CD14-positive monocyte (primary cell): ENCODE measurements at regions not wholly inside any gene's neighbourhood (a gene's known extent, or its start where the extent isn't known, plus 50 kb on each side); places are given as distances from the start of the nearest gene placed in this dataset.

Experiments used
- DNase-seq, 3 donors: peaks; one replicate each; pipeline ENCODE4 v3.0.0-alpha.2; 2011 to 2022
- H2AFZ ChIP-seq: 2 replicates; pipeline ENCODE4 v1.6.0; 2012; ENCODE audit warnings: mild to moderate bottlenecking, low read depth, low read length, inconsistent platforms; ENCODE audit not compliant: insufficient read depth, poor library complexity, severe bottlenecking
- H3K27ac ChIP-seq, 2 donors: 1 replicate in 1 of 2; 2 replicates in 1 of 2; pipeline ENCODE4 v1.5.1; 2012 to 2013; ENCODE audit warnings: low read length in 2 of 2, control low read depth in 1 of 2, inconsistent platforms in 1 of 2, low read depth in 1 of 2, mild to moderate bottlenecking in 1 of 2
- H3K27me3 ChIP-seq, 2 donors: one replicate each; pipeline versions ENCODE4 v1.6.0 to v1.6.1; 2011 to 2013; ENCODE audit warnings: low read length in 2 of 2; ENCODE audit not compliant: control insufficient read depth in 2 of 2, insufficient read depth in 2 of 2
- H3K36me3 ChIP-seq, 2 donors: replicated peaks in 1 of 2; 1 replicate in 1 of 2; 2 replicates in 1 of 2; pipeline versions ENCODE4 v1.5.1 to v1.6.1; 2012 to 2013; ENCODE audit warnings: low read length in 2 of 2, control low read depth in 1 of 2, inconsistent platforms in 1 of 2, mild to moderate bottlenecking in 1 of 2; ENCODE audit not compliant: insufficient read depth in 2 of 2, control insufficient read depth in 1 of 2
- H3K4me1 ChIP-seq, 2 donors: 1 replicate in 1 of 2; 2 replicates in 1 of 2; pipeline versions ENCODE4 v1.5.1 to v1.6.1; 2012 to 2013; ENCODE audit warnings: low read length in 2 of 2, control low read depth in 1 of 2, inconsistent platforms in 1 of 2, mild to moderate bottlenecking in 1 of 2, moderate library complexity in 1 of 2; ENCODE audit not compliant: insufficient read depth in 2 of 2, control insufficient read depth in 1 of 2
- H3K4me2 ChIP-seq: replicated peaks from 2 replicates; pipeline ENCODE3; 2012; ENCODE audit warnings: low read length, moderate library complexity, mild to moderate bottlenecking; ENCODE audit not compliant: poor library complexity, severe bottlenecking; ENCODE audit errors: extremely low read depth
- H3K4me3 ChIP-seq, 3 experiments: fragments of 200-600 bp in 1 of 3; sonication (generic) in 1 of 3; replicated peaks in 1 of 3; 1 replicate in 2 of 3; 2 replicates in 1 of 3; pipeline ENCODE4 v1.5.1; 2011 to 2013; ENCODE audit warnings: low read length in 3 of 3, mild to moderate bottlenecking in 3 of 3, control low read depth in 2 of 3, low read depth in 2 of 3, inconsistent platforms in 1 of 3, moderate library complexity in 1 of 3
- H3K79me2 ChIP-seq: 2 replicates; pipeline ENCODE4 v1.6.0; 2012; ENCODE audit warnings: mild to moderate bottlenecking, control low read depth, inconsistent platforms, low read length, moderate library complexity; ENCODE audit not compliant: insufficient read depth
- H3K9ac ChIP-seq: 2 replicates; pipeline ENCODE4 v1.6.0; 2017; ENCODE audit warnings: low read length, mild to moderate bottlenecking; ENCODE audit not compliant: insufficient read depth, poor library complexity, severe bottlenecking
- H3K9me3 ChIP-seq, 2 donors: replicated peaks in 1 of 2; 1 replicate in 1 of 2; 2 replicates in 1 of 2; pipeline versions ENCODE4 v1.5.1 to v1.6.1; 2012 to 2013; ENCODE audit warnings: low read length in 2 of 2, control low read depth in 1 of 2; ENCODE audit not compliant: control insufficient read depth in 1 of 2, insufficient read depth in 1 of 2
- H4K20me1 ChIP-seq: 2 replicates; pipeline ENCODE4 v1.6.0; 2012; ENCODE audit warnings: mild to moderate bottlenecking, low read length, control low read depth, moderate library complexity; ENCODE audit not compliant: insufficient read depth
- H3K27ac Mint-ChIP-seq, 7 donors: one replicate each; pipeline ENCODE4 v1.8.0; 2020; ENCODE audit warnings: mild to moderate bottlenecking in 7 of 7, mixed read lengths in 7 of 7, moderate library complexity in 6 of 7, inconsistent platforms in 2 of 7
- H3K27me3 Mint-ChIP-seq, 3 donors: one replicate each; pipeline ENCODE4 v1.8.0; 2021 to 2022; ENCODE audit warnings: low read depth in 3 of 3, mild to moderate bottlenecking in 3 of 3, mixed read lengths in 3 of 3, moderate library complexity in 3 of 3, inconsistent platforms in 1 of 3
- H3K36me3 Mint-ChIP-seq, 2 donors: one replicate each; pipeline ENCODE4 v1.8.0; 2020; ENCODE audit warnings: mixed read lengths in 2 of 2, inconsistent platforms in 1 of 2, mild to moderate bottlenecking in 1 of 2
- H3K4me1 Mint-ChIP-seq: one replicate; pipeline ENCODE4 v1.8.0; 2020; ENCODE audit warnings: mild to moderate bottlenecking, mixed read lengths
- H3K4me3 Mint-ChIP-seq, 2 donors: one replicate each; pipeline ENCODE4 v1.8.0; 2020; ENCODE audit warnings: mild to moderate bottlenecking in 2 of 2, mixed read lengths in 2 of 2, moderate library complexity in 1 of 2
- H3K9me3 Mint-ChIP-seq, 7 donors: one replicate each; pipeline ENCODE4 v1.8.0; 2020 to 2022; ENCODE audit warnings: mixed read lengths in 7 of 7, mild to moderate bottlenecking in 6 of 7, moderate library complexity in 6 of 7, inconsistent platforms in 2 of 7
- CTCF ChIP-seq: fragments of 200-600 bp; IDR thresholded peaks from one replicate; pipeline ENCODE4 v1.8.0; 2022; ENCODE audit warnings: antibody characterized with exemption, mild to moderate bottlenecking
- WGBS: methylation state at CpG from one replicate; pipeline ENCODE4 v1.1.5; 2013; ENCODE audit warnings: missing lambda C conversion rate; ENCODE audit not compliant: insufficient coverage; 5-methylcytosine and 5-hydroxymethylcytosine counted together
- intact Hi-C, 2 donors: fragments of 100-400 bp; cut with micrococcal nuclease; formaldehyde crosslinking; loops; one replicate each; pipeline versions ENCODE4 v1.15.0 to v1.15.1; 2023

GRCh38 chr4:86483173-86483490 is 111.0 kb upstream of the PTPN13 start:
- no peaks in the 10 kb centered on the region for H3K9me3 ChIP-seq
- WGBS: no CpG with 5 or more reads among the region's 2 CpGs
- no peak overlapping the region for H2AFZ ChIP-seq
- peak; percentile 32 for TF ChIP-seq CTCF
- H3K9ac ChIP-seq: no peak overlapping the region
- no peaks in the 10 kb centered on the region for H4K20me1 ChIP-seq
- H3K4me3 ChIP-seq: no peak overlapping the region
- no peaks in the 10 kb centered on the region for H3K36me3 Mint-ChIP-seq
- no peak for DNase-seq
- H3K4me2 ChIP-seq: no peak overlapping the region
- H3K9me3 Mint-ChIP-seq: no peaks in the 10 kb centered on the region
- H3K27ac Mint-ChIP-seq: peak overlapping the region in 1 of 7 donors; percentile 34
- H3K79me2 ChIP-seq: no peaks in the 10 kb centered on the region
- no peaks in the 10 kb centered on the region for H3K27me3 ChIP-seq
- H3K4me1 Mint-ChIP-seq: peaks cover 9% of the 10 kb centered on the region
- no peaks in the 10 kb centered on the region for H3K36me3 ChIP-seq
- H3K27ac ChIP-seq: no peak overlapping the region
- no peaks in the 10 kb centered on the region for H3K4me1 ChIP-seq
- no peaks in the 10 kb centered on the region for H3K27me3 Mint-ChIP-seq
- intact Hi-C loops: no loop called here
- H3K4me3 Mint-ChIP-seq: peak overlapping the region in 1 of 2 donors; percentile 69

GRCh38 chr4:86483773-86484172 is 110.3 kb upstream of the PTPN13 start:
- H3K79me2 ChIP-seq: no peaks in the 10 kb centered on the region
- H2AFZ ChIP-seq: no peak overlapping the region
- TF ChIP-seq CTCF: no peak
- no peak overlapping the region for H3K4me2 ChIP-seq
- intact Hi-C loops: no loop called here
- H3K27ac ChIP-seq: no peak overlapping the region
- Mint-ChIP-seq H3K36me3 (no peaks in the 10 kb centered on the region), H3K4me3 (no peak overlapping the region), H3K4me1 (peaks cover 9% of the 10 kb centered on the region), H3K9me3 (no peaks in the 10 kb centered on the region), H3K27ac (no peak overlapping the region), H3K27me3 (no peaks in the 10 kb centered on the region)
- DNase-seq: no peak
- no peaks in the 10 kb centered on the region for H3K27me3 ChIP-seq
- H3K4me3 ChIP-seq: no peak overlapping the region
- H3K9me3 ChIP-seq: no peaks in the 10 kb centered on the region
- no CpG with 5 or more reads among the region's 2 CpGs for WGBS
- H3K4me1 ChIP-seq: no peaks in the 10 kb centered on the region
- H4K20me1 ChIP-seq: no peaks in the 10 kb centered on the region
- no peak overlapping the region for H3K9ac ChIP-seq
- H3K36me3 ChIP-seq: no peaks in the 10 kb centered on the region
